GM21367 (cell line): ENCODE measurements at regions not wholly inside any gene's neighbourhood (a gene's known extent, or its start where the extent isn't known, plus 50 kb on each side); places are given as distances from the start of the nearest gene placed in this dataset.

Source experiments
- ATAC-seq: cut with Tn5 transposase; IDR thresholded peaks from one replicate; pipeline ENCODE4 v1.9.1; 2021; ENCODE audit not compliant: unreplicated experiment

DNA sequence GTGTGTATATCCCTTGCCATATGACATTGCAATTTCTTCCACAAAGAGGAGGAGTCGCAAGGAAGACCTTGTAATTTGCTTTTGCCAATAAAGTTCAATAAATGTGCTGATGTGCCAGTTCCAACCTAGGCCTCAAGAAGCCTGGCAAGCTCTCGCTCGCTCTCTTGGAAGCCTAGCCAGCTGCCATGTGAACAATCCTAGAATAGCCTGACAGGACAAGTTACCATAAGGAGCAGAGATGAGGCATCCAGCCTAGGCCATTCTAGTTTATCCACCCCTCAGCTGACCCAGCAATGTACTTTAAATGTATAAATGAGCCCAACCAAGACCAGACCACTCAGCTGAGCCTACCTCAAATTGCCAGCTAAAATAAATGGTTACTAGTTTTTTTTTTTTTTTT is 145.7 kb upstream of the QRFPR start:
- no peak for ATAC-seq

- ATAC-seq = no peak
Observed at GRCh38 chr4:121519236-121519838, 138.5 kb upstream of the QRFPR start.

DNA sequence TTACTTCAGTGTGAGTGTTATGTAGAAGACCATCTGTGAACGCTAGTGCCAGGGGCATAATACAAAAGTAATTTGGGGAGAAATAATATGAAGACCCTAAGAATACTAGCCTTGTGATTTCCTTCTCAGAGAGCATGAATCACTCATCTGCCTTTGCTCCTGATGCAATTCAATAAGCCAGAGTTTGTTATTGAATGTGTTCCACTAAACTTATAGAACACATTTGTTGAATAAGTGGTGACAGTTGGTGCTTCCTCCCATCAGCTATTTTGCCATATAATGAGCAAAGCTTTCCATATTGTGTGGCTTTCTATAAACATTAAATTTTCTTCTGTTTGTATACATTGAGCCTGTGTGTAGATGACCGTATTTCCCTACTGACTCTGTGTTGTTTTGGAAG is 136.4 kb upstream of the QRFPR start:
- no peak for ATAC-seq

DNA sequence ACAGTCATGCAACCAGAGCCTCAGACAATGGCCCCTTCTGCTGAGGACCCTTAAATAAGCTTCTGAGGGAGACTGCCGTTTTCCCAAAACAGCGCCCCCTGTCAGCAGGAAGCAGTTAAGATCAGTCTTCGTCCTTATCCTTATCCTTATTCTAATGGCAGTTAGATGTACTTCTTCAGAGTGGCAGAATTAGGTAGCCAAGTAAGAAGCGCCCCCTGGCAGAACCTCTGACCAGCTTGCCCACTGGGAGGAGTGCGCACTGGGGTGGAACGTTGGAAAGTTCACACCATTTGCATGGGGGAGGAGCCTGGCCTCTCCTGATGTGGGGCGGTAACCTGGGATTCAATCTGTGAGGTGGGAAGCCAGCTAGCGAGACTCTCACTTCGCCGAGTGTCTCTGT is 133.6 kb upstream of the QRFPR start:
- ATAC-seq = no peak

DNA sequence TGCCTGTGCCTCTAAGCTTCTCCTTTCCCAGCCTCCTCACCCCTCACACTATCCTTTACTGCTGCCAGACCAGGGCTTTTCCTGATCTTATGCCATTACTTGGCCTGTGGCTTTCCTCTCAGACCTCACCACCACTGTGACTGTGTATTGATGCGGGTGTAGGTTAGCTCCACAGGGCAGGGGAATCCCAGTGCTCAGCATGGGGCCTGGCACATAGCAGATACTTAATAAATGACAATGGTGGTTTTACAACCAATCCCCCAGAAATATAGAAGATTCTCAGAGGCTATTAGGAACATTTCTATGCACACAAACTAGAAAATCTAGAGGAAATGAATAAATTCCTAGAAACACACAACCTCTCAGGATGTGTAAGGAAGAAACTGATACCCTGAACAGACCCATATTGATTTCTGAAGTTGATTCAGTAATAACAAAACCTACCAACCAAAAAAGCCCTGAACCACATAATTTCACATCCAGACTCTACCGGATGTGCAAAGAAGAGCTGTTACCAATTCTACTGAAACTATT is 129.6 kb upstream of the QRFPR start:
- ATAC-seq = peak; percentile 61

- ATAC-seq = no peak
Observed at GRCh38 chr4:121485190-121485804, 104.5 kb upstream of the QRFPR start.

GRCh38 chr4:121484633-121485032 is 103.8 kb upstream of the QRFPR start:
- peak; percentile 98 for ATAC-seq

GRCh38 chr4:121479808-121480207 is 99.0 kb upstream of the QRFPR start:
- no peak for ATAC-seq

DNA sequence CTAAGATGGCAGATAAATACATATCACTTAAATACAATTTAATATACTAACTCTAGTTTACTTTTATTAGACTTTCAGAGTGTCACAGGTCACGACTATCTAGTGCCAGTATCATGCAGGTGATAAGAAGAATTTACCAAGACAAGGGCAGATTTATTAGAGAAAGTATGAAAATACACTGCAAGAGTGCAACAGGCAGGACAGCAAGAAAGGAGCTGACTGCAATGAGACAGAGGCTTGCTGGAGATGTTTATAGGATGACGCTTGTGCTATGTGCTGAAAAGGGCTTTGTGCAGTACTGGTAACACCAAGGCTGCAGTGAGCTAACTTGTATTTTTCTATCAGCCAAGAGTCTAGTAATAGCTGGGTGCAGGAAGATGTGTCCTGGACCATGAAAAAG is 96.7 kb upstream of the QRFPR start:
- ATAC-seq = no peak

DNA sequence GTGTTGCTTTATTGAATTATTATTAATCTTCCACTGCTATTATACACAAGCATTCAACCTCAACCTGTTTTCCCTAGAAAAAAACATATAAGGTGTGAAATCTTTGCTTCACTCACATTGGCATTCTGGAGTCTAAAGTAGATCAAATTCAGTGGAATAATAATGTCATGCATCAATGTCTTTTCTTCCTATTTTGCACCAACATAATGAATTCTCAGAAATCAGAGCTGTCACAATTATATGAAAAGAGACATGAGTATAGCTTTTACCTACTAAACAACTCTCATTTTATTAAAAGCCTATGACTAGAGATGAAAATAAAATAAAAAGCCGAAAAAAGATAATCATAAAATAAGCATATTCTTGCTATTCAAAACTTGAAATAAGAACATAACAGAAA is 96.3 kb upstream of the QRFPR start:
- ATAC-seq = no peak

- ATAC-seq = peak; percentile 60
Observed at GRCh38 chr4:121472937-121473721, 92.3 kb upstream of the QRFPR start.

GRCh38 chr4:121464854-121465253 is 84.0 kb upstream of the QRFPR start:
- ATAC-seq = no peak

DNA sequence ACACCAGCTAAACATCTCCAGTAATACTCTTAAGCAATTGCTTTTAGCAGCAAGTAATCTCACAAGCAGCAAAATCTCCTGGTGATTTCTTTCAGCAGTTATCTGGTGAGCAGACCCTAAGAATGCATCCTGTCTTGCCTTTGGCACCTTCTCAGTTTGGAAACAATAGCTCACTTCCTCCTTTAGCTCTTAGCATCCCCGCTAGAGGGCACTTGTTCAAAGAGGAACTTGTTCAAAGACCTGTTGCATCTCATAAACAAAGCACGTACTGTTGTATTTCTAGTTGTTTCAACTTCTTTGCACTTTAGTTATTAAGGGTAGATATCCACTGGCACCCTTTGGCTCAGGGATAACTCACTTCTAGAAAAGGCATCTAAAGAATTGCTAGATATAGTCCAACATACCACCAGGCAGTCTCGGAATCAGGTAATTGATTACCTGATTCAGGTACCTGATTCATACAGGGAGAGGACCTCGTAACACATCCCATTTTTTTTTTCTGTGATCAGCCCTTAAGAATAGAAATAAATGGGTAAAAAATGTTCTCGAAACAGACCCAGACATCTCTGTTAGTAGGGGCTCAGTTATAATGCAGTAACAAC is 81.9 kb upstream of the QRFPR start:
- ATAC-seq = peak; percentile 97

- no peak for ATAC-seq
Observed at GRCh38 chr4:121459026-121459425, 78.2 kb upstream of the QRFPR start.

DNA sequence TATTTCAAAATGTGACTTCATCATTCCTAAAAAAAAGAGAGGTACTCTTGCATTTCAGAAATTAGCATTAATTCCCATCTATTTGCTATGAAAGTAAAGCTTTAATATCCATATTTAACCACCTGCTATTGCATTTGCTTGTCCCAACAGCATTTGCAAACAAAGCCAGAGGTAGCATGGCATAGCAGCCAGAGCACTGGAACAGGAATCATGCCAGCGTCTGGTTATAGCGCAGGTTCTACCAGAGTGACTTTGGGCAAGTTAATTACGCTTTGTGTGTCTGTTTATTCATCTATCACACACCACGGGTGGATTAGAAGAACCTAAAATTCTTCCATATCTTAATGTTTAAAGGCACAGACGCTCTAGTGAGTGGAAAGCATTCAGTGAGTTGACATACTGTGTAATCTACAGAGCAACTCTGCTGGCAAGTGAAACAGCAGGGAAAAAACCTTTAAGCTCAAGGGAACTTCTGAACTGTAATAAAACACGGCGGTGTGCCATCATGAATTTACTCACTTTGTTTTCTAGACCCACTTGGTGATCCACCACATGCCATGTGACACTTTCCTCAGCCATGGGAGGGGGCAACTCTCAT is 76.6 kb upstream of the QRFPR start:
- no peak for ATAC-seq

GRCh38 chr4:121455285-121455684 is 74.5 kb upstream of the QRFPR start:
- ATAC-seq = no peak

- ATAC-seq = no peak
Observed at GRCh38 chr4:121454251-121454979, 73.6 kb upstream of the QRFPR start.

DNA sequence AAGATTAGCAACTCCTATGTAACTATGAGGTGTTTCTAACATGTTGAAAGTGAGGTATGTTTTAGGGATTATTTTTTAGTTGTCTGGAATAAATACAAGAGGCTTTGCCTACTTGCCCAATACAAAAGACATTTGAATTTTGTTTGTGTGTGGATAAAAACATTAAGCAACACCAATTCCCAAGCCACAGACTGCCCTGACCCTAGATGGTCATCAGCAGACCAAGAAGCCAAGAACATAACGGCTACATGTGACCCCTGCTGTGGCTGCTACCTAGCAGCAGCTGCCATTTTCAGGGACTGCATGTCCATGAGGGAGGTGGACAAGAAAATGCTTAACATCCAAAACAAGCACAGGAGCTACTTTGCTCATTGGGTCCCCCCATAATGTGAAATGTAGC is 70.5 kb upstream of the QRFPR start:
- ATAC-seq = no peak

- no peak for ATAC-seq
Observed at GRCh38 chr4:121449416-121449815, 68.6 kb upstream of the QRFPR start.

DNA sequence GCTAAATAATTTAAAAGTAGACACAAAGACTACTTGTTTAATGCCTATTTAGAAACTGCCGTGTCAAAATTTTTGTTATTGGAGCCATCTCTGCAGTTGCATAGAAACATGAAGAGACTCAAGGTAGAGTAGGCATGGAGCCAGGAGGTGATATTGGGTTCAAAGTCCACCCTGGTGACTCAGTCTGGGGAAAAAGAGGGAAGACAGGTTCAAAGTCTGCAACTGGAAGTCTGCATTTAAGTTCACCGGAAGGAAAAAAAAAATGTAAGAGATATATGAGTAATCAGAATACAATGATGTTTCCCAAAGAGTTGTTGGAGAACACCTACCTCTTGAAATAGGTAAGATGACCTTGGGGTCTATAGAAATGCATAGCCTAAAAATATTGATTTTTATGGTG is 67.4 kb upstream of the QRFPR start:
- ATAC-seq = no peak

- ATAC-seq = no peak
Observed at GRCh38 chr4:121439669-121440068, 58.9 kb upstream of the QRFPR start.
